CD8-positive, alpha-beta memory T cell (primary cell): ENCODE measurements at regions not wholly inside any gene's neighbourhood (a gene's known extent, or its start where the extent isn't known, plus 50 kb on each side); places are given as distances from the start of the nearest gene placed in this dataset.

Experiments
- CTCF ChIA-PET: fragments of 350-600 bp; sonication (Branson Sonifier 250); formaldehyde crosslinking; loops from one replicate; lab custom pipeline; 2021; ENCODE audit warnings: antibody characterized with exemption; lab: Charles Lee
- POLR2A ChIA-PET: fragments of 350-600 bp; sonication (Branson Sonifier 250); formaldehyde crosslinking; loops from one replicate; lab custom pipeline; 2021; ENCODE audit warnings: antibody characterized with exemption; lab: Charles Lee
- DNase-seq, 5 donors: peaks; one replicate each; pipeline versions ENCODE4 v3.0.0 to v3.0.0-alpha.2; 2020 to 2022; ENCODE audit warnings: mixed read lengths in 1 of 5
- H3K27ac ChIP-seq: one replicate; pipeline ENCODE4 v1.7.0; 2013; ENCODE audit warnings: low read depth, mild to moderate bottlenecking, low read length, moderate library complexity
- H3K27me3 ChIP-seq: 2 replicates; pipeline ENCODE4 v1.7.0; 2013; ENCODE audit warnings: low read length, mild to moderate bottlenecking; ENCODE audit not compliant: insufficient read depth, poor library complexity, severe bottlenecking
- H3K36me3 ChIP-seq: 2 replicates; pipeline ENCODE4 v1.7.0; 2013; ENCODE audit warnings: mild to moderate bottlenecking, low read length, moderate library complexity; ENCODE audit not compliant: insufficient read depth
- H3K4me1 ChIP-seq: 2 replicates; pipeline ENCODE4 v1.7.0; 2013; ENCODE audit warnings: mild to moderate bottlenecking, low read length, moderate library complexity; ENCODE audit not compliant: insufficient read depth
- H3K4me3 ChIP-seq: 2 replicates; pipeline ENCODE4 v1.7.0; 2013; ENCODE audit warnings: mild to moderate bottlenecking, low read length
- H3K9me3 ChIP-seq: 2 replicates; pipeline ENCODE4 v1.7.0; 2013; ENCODE audit warnings: mild to moderate bottlenecking, low read length
- H3K27ac Mint-ChIP-seq, 8 donors: one replicate each; pipeline ENCODE4 v1.8.0; 2020 to 2021; ENCODE audit warnings: mixed read lengths in 8 of 8, mild to moderate bottlenecking in 6 of 8, inconsistent platforms in 3 of 8, moderate library complexity in 3 of 8
- H3K27me3 Mint-ChIP-seq, 2 donors: one replicate each; pipeline ENCODE4 v1.8.0; 2020 to 2021; ENCODE audit warnings: mixed read lengths in 2 of 2, mild to moderate bottlenecking in 1 of 2, moderate library complexity in 1 of 2
- H3K36me3 Mint-ChIP-seq, 3 donors: one replicate each; pipeline ENCODE4 v1.8.0; 2020 to 2021; ENCODE audit warnings: mixed read lengths in 3 of 3, inconsistent platforms in 1 of 3, mild to moderate bottlenecking in 1 of 3
- H3K4me1 Mint-ChIP-seq, 3 donors: one replicate each; pipeline ENCODE4 v1.8.0; 2020 to 2021; ENCODE audit warnings: mixed read lengths in 3 of 3, inconsistent platforms in 1 of 3, mild to moderate bottlenecking in 1 of 3
- H3K4me3 Mint-ChIP-seq, 7 donors: one replicate each; pipeline ENCODE4 v1.8.0; 2020 to 2021; ENCODE audit warnings: mixed read lengths in 7 of 7, mild to moderate bottlenecking in 6 of 7, moderate library complexity in 4 of 7, inconsistent platforms in 2 of 7
- H3K9me3 Mint-ChIP-seq, 5 donors: one replicate each; pipeline ENCODE4 v1.8.0; 2020 to 2022; ENCODE audit warnings: mixed read lengths in 5 of 5, mild to moderate bottlenecking in 3 of 5, moderate library complexity in 2 of 5, inconsistent platforms in 1 of 5

DNA sequence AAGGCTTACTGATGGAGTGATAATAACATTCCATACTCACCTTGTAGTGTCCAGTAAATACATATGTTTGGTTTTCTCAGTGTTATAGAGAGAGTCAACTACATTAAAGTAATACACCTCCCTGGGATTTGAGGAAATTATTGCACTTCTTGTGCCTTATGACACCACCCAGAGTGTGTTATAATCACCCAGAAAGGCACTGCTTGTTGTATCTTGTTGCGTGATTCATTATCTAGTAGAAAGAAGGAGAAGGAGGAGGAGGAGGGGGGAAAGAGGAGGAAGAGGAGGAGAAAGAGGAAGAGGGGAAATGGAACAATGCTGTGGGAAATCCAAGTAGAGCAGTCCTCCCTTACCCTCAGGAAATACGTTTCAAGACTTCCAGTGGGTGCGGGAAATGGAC is 661.8 kb upstream of the WWC1 start:
- ChIA-PET POLR2A (no interaction called here), CTCF (no interaction called here)
- Histone ChIP-seq H3K27ac (no peak overlapping the region), H3K27me3 (no peaks in the 10 kb centered on the region), H3K4me1 (no peaks in the 10 kb centered on the region), H3K9me3 (no peaks in the 10 kb centered on the region), H3K4me3 (no peak overlapping the region), H3K36me3 (no peaks in the 10 kb centered on the region)
- no peak overlapping the region for H3K4me3 Mint-ChIP-seq
- H3K9me3 Mint-ChIP-seq: peaks cover 0 to 7% (median 6%) of the 10 kb centered on the region in 5 donors
- no peaks in the 10 kb centered on the region for H3K36me3 Mint-ChIP-seq
- H3K4me1 Mint-ChIP-seq: no peaks in the 10 kb centered on the region
- no peak overlapping the region for H3K27ac Mint-ChIP-seq
- no peaks in the 10 kb centered on the region for H3K27me3 Mint-ChIP-seq
- no peak for DNase-seq

- Histone ChIP-seq H3K4me1 (no peaks in the 10 kb centered on the region), H3K36me3 (no peaks in the 10 kb centered on the region), H3K9me3 (no peaks in the 10 kb centered on the region), H3K27ac (no peak overlapping the region), H3K4me3 (no peak overlapping the region), H3K27me3 (no peaks in the 10 kb centered on the region)
- no peaks in the 10 kb centered on the region for H3K4me1 Mint-ChIP-seq
- POLR2A ChIA-PET: no interaction called here
- no peak for DNase-seq
- no peaks in the 10 kb centered on the region for H3K27me3 Mint-ChIP-seq
- CTCF ChIA-PET: no interaction called here
- no peak overlapping the region for H3K4me3 Mint-ChIP-seq
- peaks cover 0 to 9% (median 4%) of the 10 kb centered on the region in 5 donors for H3K9me3 Mint-ChIP-seq
- no peaks in the 10 kb centered on the region for H3K36me3 Mint-ChIP-seq
- no peak overlapping the region for H3K27ac Mint-ChIP-seq
Observed at GRCh38 chr5:167631191-167631590, 660.3 kb upstream of the WWC1 start.

- Mint-ChIP-seq H3K4me1 (no peaks in the 10 kb centered on the region), H3K27ac (no peak overlapping the region), H3K36me3 (no peaks in the 10 kb centered on the region), H3K27me3 (no peaks in the 10 kb centered on the region), H3K4me3 (no peak overlapping the region), H3K9me3 (peaks cover 2 to 9% (median 4%) of the 10 kb centered on the region in 5 donors)
- H3K27ac ChIP-seq: no peak overlapping the region
- DNase-seq: no peak
- CTCF ChIA-PET: no interaction called here
- H3K4me3 ChIP-seq: no peak overlapping the region
- no peaks in the 10 kb centered on the region for H3K36me3 ChIP-seq
- H3K9me3 ChIP-seq: no peaks in the 10 kb centered on the region
- H3K4me1 ChIP-seq: no peaks in the 10 kb centered on the region
- no peaks in the 10 kb centered on the region for H3K27me3 ChIP-seq
- POLR2A ChIA-PET: no interaction called here
Observed at GRCh38 chr5:167633114-167633513, 658.3 kb upstream of the WWC1 start.

- H3K36me3 Mint-ChIP-seq: no peaks in the 10 kb centered on the region
- Histone ChIP-seq H3K4me1 (no peaks in the 10 kb centered on the region), H3K27me3 (no peaks in the 10 kb centered on the region), H3K9me3 (no peaks in the 10 kb centered on the region), H3K4me3 (no peak overlapping the region), H3K27ac (no peak overlapping the region), H3K36me3 (no peaks in the 10 kb centered on the region)
- no peak overlapping the region for H3K27ac Mint-ChIP-seq
- H3K4me1 Mint-ChIP-seq: no peaks in the 10 kb centered on the region
- POLR2A ChIA-PET: no interaction called here
- CTCF ChIA-PET: no interaction called here
- H3K9me3 Mint-ChIP-seq: peaks cover 2 to 9% (median 4%) of the 10 kb centered on the region in 5 donors
- H3K4me3 Mint-ChIP-seq: no peak overlapping the region
- no peaks in the 10 kb centered on the region for H3K27me3 Mint-ChIP-seq
- no peak for DNase-seq
Observed at GRCh38 chr5:167633931-167634341, 657.5 kb upstream of the WWC1 start.

GRCh38 chr5:167634432-167634831 is 657.0 kb upstream of the WWC1 start:
- CTCF ChIA-PET: no interaction called here
- DNase-seq: no peak
- H3K27me3 ChIP-seq: no peaks in the 10 kb centered on the region
- POLR2A ChIA-PET: no interaction called here
- no peaks in the 10 kb centered on the region for H3K27me3 Mint-ChIP-seq
- no peak overlapping the region for H3K4me3 ChIP-seq
- peaks cover 2 to 9% (median 4%) of the 10 kb centered on the region in 5 donors for H3K9me3 Mint-ChIP-seq
- no peaks in the 10 kb centered on the region for H3K9me3 ChIP-seq
- no peaks in the 10 kb centered on the region for H3K4me1 Mint-ChIP-seq
- no peak overlapping the region for H3K27ac ChIP-seq
- H3K4me3 Mint-ChIP-seq: no peak overlapping the region
- no peaks in the 10 kb centered on the region for H3K4me1 ChIP-seq
- H3K36me3 ChIP-seq: no peaks in the 10 kb centered on the region
- no peak overlapping the region for H3K27ac Mint-ChIP-seq
- H3K36me3 Mint-ChIP-seq: no peaks in the 10 kb centered on the region

GRCh38 chr5:167638816-167639215 is 652.6 kb upstream of the WWC1 start:
- H3K9me3 ChIP-seq: no peaks in the 10 kb centered on the region
- peaks cover 0 to 8% (median 2%) of the 10 kb centered on the region in 5 donors for H3K9me3 Mint-ChIP-seq

DNA sequence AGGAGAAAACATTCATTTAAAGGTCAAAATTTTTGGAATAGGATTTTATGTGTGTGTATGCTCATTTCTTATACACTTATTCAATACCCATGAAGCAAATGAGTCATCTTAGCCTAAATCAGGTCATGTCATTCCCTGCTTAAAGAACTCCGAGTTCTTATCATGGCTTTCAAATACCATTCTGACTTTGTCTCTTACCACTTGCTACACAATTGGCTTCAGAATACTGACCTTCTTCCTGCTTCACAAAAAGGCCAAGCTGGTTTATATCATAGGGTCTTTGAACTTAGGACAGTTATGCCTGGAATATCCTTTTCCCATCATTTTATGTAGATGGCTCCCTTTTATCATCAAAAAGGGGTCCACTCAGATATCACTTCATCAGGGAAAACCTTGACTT is 652.2 kb upstream of the WWC1 start:
- Mint-ChIP-seq H3K4me1 (no peaks in the 10 kb centered on the region), H3K9me3 (peaks cover 0 to 8% (median 2%) of the 10 kb centered on the region in 5 donors), H3K27ac (no peak overlapping the region), H3K36me3 (no peaks in the 10 kb centered on the region), H3K4me3 (no peak overlapping the region), H3K27me3 (no peaks in the 10 kb centered on the region)
- Histone ChIP-seq H3K4me1 (no peaks in the 10 kb centered on the region), H3K27ac (no peak overlapping the region), H3K36me3 (no peaks in the 10 kb centered on the region), H3K4me3 (no peak overlapping the region), H3K9me3 (no peaks in the 10 kb centered on the region), H3K27me3 (no peaks in the 10 kb centered on the region)
- no peak for DNase-seq
- ChIA-PET CTCF (no interaction called here), POLR2A (no interaction called here)

More at GRCh38 chr5:167638816-167639215, 652.6 kb upstream of the WWC1 start:
- no peak overlapping the region for H3K27ac ChIP-seq
- H3K36me3 Mint-ChIP-seq: no peaks in the 10 kb centered on the region
- ChIA-PET CTCF (no interaction called here), POLR2A (no interaction called here)
- H3K27me3 Mint-ChIP-seq: no peaks in the 10 kb centered on the region
- H3K27ac Mint-ChIP-seq: no peak overlapping the region
- no peaks in the 10 kb centered on the region for H3K36me3 ChIP-seq
- H3K4me1 ChIP-seq: no peaks in the 10 kb centered on the region
- H3K4me1 Mint-ChIP-seq: no peaks in the 10 kb centered on the region
- H3K27me3 ChIP-seq: no peaks in the 10 kb centered on the region
- no peak for DNase-seq
- no peak overlapping the region for H3K4me3 Mint-ChIP-seq
- no peak overlapping the region for H3K4me3 ChIP-seq

DNA sequence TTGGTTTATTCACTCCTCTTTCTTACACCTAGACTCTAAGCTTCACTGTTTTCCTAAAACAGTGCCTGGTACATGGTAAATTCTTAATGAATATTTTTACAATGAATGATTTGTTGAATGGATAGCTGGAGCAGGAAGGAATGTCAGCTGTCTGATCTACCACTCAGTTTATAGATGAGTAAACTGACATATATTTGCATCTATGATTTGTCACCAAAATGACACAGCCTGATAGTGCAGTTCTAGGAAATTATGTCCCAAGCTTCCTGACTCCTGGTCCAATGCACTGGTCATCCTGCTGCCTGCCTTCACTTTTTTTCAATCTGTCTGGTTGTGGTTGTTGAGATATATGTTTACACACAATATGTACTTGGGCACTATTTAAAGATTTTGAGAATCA is 651.7 kb upstream of the WWC1 start:
- no peak for DNase-seq
- H3K36me3 ChIP-seq: no peaks in the 10 kb centered on the region
- H3K9me3 ChIP-seq: no peaks in the 10 kb centered on the region
- no peaks in the 10 kb centered on the region for H3K27me3 ChIP-seq
- Mint-ChIP-seq H3K27ac (no peak overlapping the region), H3K9me3 (peaks cover 0 to 8% (median 2%) of the 10 kb centered on the region in 5 donors), H3K36me3 (no peaks in the 10 kb centered on the region), H3K27me3 (no peaks in the 10 kb centered on the region), H3K4me3 (no peak overlapping the region), H3K4me1 (no peaks in the 10 kb centered on the region)
- no peak overlapping the region for H3K4me3 ChIP-seq
- H3K27ac ChIP-seq: no peak overlapping the region
- no peaks in the 10 kb centered on the region for H3K4me1 ChIP-seq
- POLR2A ChIA-PET: no interaction called here
- CTCF ChIA-PET: no interaction called here

DNA sequence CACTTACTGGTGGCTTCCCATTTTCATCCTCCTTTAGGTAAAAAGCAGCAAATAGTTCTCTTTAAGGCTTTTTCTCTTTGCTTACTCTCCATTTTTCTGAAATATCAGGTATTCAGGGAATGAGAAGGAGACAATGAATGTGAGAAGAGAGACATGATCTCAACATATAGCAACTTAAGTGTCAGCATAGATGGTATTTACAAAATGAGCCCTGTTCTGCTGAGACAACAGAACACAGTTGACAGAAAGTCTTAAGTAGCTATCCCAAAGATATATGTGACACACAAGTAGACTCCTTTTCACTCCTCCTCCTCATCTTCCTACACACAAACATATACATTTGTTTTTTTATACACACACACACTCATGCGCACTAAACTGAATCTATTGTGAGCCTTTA is 649.3 kb upstream of the WWC1 start:
- no peaks in the 10 kb centered on the region for H3K27me3 Mint-ChIP-seq
- H3K36me3 Mint-ChIP-seq: no peaks in the 10 kb centered on the region
- ChIA-PET POLR2A (no interaction called here), CTCF (no interaction called here)
- no peak overlapping the region for H3K4me3 Mint-ChIP-seq
- no peak overlapping the region for H3K27ac ChIP-seq
- no peak overlapping the region for H3K27ac Mint-ChIP-seq
- H3K36me3 ChIP-seq: no peaks in the 10 kb centered on the region
- no peaks in the 10 kb centered on the region for H3K27me3 ChIP-seq
- H3K4me1 ChIP-seq: no peaks in the 10 kb centered on the region
- H3K9me3 ChIP-seq: no peaks in the 10 kb centered on the region
- no peaks in the 10 kb centered on the region for H3K4me1 Mint-ChIP-seq
- DNase-seq: no peak
- H3K9me3 Mint-ChIP-seq: peaks cover 0 to 8% (median 2%) of the 10 kb centered on the region in 5 donors
- no peak overlapping the region for H3K4me3 ChIP-seq
